ENCODE measurements at regions not wholly inside any gene's neighbourhood (a gene's known extent, or its start where the extent isn't known, plus 50 kb on each side); places are given as distances from the start of the nearest gene placed in this dataset.

GRCh38 chr6:122151066-122151465 is 248.4 kb upstream of the HSF2 start:
- no peak for TF ChIP-seq FOXP2 (optimal IDR thresholded peaks at IDR 0.05; ENCODE audit: borderline replicate concordance, extremely low read depth, extremely low read length, insufficient read depth)
- no peak for TF ChIP-seq SIN3A (IDR thresholded peaks at IDR 0.05; ENCODE audit: borderline replicate concordance, insufficient read depth, low read length)
- TF ChIP-seq REST (IDR thresholded peaks at IDR 0.05; ENCODE audit: insufficient read depth in 1 of 2, low read depth in 2 of 2, low read length in 2 of 2): no peak
- TF ChIP-seq POLR2AphosphoS5 (IDR thresholded peaks at IDR 0.05; ENCODE audit: low read depth, low read length): no peak

Data from PFSK-1 (cell line).